Naive thymus-derived CD8-positive, alpha-beta T cell (primary cell): ENCODE measurements at regions not wholly inside any gene's neighbourhood (a gene's known extent, or its start where the extent isn't known, plus 50 kb on each side); places are given as distances from the start of the nearest gene placed in this dataset.

ENCODE experiments used
- ATAC-seq, 2 donors: fragments of 150-1000 bp; cut with Tn5 transposase in 1 of 2; sonication (Bioruptor Pico), chemical (Tn5 transposase) in 1 of 2; 1 replicate in 1 of 2; 2 replicates in 1 of 2; pipeline ENCODE4 v1.10.0; 2021; ENCODE audit warnings: mild to moderate bottlenecking in 2 of 2, moderate library complexity in 2 of 2
- POLR2A ChIA-PET: fragments of 350-600 bp; sonication (Branson Sonifier 250); formaldehyde crosslinking; loops from one replicate; lab custom pipeline; 2021; ENCODE audit warnings: antibody characterized with exemption; lab: Charles Lee
- DNase-seq, 10 donors: peaks; one replicate each; pipeline versions ENCODE4 v3.0.0 to v3.0.0-alpha.2; 2020 to 2022
- H3K27ac Mint-ChIP-seq, 10 donors: one replicate each; pipeline ENCODE4 v1.8.0; 2020 to 2022; ENCODE audit warnings: mild to moderate bottlenecking in 10 of 10, mixed read lengths in 10 of 10, moderate library complexity in 4 of 10, inconsistent platforms in 1 of 10
- H3K27me3 Mint-ChIP-seq, 5 donors: one replicate each; pipeline ENCODE4 v1.8.0; 2021 to 2022; ENCODE audit warnings: mixed read lengths in 5 of 5
- H3K36me3 Mint-ChIP-seq, 3 donors: one replicate each; pipeline ENCODE4 v1.8.0; 2020 to 2022; ENCODE audit warnings: mixed read lengths in 3 of 3, mild to moderate bottlenecking in 2 of 3, inconsistent platforms in 1 of 3
- H3K4me1 Mint-ChIP-seq, 4 donors: one replicate each; pipeline ENCODE4 v1.8.0; 2021 to 2022; ENCODE audit warnings: mixed read lengths in 4 of 4
- H3K4me3 Mint-ChIP-seq, 10 donors: one replicate each; pipeline ENCODE4 v1.8.0; 2020 to 2022; ENCODE audit warnings: mild to moderate bottlenecking in 10 of 10, mixed read lengths in 10 of 10, moderate library complexity in 6 of 10, inconsistent platforms in 1 of 10
- H3K9me3 Mint-ChIP-seq, 9 donors: one replicate each; pipeline ENCODE4 v1.8.0; 2020 to 2022; ENCODE audit warnings: mixed read lengths in 9 of 9, mild to moderate bottlenecking in 3 of 9, inconsistent platforms in 1 of 9, moderate library complexity in 1 of 9

DNA sequence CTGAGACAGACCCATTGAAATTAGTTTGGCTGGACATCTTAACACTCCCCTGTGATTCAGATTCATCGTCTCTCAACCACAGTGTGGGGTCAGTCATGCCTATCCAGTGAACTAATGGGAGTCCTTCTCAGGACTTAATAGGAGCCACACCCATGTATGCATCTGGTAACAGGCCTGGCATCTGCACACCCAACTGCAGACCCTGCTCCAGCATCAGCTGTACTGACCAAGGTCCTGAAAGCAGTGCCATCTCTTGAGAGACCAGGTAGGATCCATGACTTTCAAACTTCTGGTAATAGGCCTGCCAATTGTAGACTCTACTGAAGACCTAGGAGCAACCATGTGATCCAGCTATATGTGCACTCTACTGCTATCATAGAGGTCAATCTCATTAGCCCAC is 363.6 kb upstream of the POU3F2 start:
- no peak for ATAC-seq
- Mint-ChIP-seq H3K9me3 (peaks cover 5 to 31% (median 9%) of the 10 kb centered on the region in 9 donors), H3K27me3 (no peaks in the 10 kb centered on the region), H3K27ac (no peak overlapping the region), H3K4me3 (no peak overlapping the region), H3K36me3 (peaks cover 0 to 11% (median 2%) of the 10 kb centered on the region in 3 donors), H3K4me1 (no peaks in the 10 kb centered on the region)
- no peak for DNase-seq
- POLR2A ChIA-PET: no interaction called here

DNA sequence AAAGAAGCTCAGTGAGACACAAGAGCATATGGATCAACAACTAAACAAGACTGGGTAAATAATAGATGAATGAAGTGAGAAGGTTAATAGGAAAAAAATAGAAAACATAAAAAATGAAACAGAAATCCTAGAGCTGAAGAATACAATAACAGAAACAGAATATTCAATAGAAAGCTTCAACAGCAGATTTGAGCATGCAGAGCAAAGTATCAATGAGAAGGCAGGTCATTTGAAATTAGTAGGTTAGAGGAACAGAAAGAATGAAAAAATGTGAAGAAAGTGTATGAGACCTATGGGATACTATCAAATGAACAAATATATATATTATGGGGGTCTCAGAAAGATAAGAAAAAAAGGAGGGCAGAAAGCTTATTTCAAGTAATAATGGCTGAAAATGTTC is 362.9 kb upstream of the POU3F2 start:
- H3K4me3 Mint-ChIP-seq: no peak overlapping the region
- ATAC-seq: no peak
- H3K27ac Mint-ChIP-seq: no peak overlapping the region
- H3K27me3 Mint-ChIP-seq: no peaks in the 10 kb centered on the region
- no peak for DNase-seq
- peaks cover 0 to 11% (median 2%) of the 10 kb centered on the region in 3 donors for H3K36me3 Mint-ChIP-seq
- POLR2A ChIA-PET: no interaction called here
- no peaks in the 10 kb centered on the region for H3K4me1 Mint-ChIP-seq
- H3K9me3 Mint-ChIP-seq: peaks cover 5 to 31% (median 9%) of the 10 kb centered on the region in 9 donors

DNA sequence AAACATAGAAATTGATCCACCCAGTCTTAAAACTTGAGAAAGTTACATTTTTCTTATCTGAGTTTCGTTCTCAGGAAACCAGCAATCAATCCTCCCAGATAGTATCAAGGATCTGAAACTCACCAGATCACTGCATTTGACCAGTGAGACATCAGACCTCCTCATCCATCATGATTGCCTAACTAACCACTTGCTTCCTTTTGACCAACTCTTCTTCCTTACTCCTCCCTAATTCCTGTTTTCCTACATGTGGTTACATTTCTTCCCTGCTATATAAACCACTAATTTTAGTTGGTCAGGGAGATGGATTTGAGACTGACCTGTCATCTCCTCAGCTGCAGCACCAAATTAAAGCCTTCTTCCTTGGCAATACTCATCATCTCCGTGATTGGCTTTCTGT is 357.1 kb upstream of the POU3F2 start:
- peaks cover 0 to 3% (median 0%) of the 10 kb centered on the region in 5 donors for H3K27me3 Mint-ChIP-seq
- DNase-seq (no peak), ATAC-seq (no peak)
- peaks cover 0 to 10% (median 0%) of the 10 kb centered on the region in 3 donors for H3K36me3 Mint-ChIP-seq
- H3K4me1 Mint-ChIP-seq: no peaks in the 10 kb centered on the region
- no peak overlapping the region for H3K27ac Mint-ChIP-seq
- H3K9me3 Mint-ChIP-seq: peaks cover 2 to 22% (median 7%) of the 10 kb centered on the region in 9 donors
- POLR2A ChIA-PET: no interaction called here
- no peak overlapping the region for H3K4me3 Mint-ChIP-seq

DNA sequence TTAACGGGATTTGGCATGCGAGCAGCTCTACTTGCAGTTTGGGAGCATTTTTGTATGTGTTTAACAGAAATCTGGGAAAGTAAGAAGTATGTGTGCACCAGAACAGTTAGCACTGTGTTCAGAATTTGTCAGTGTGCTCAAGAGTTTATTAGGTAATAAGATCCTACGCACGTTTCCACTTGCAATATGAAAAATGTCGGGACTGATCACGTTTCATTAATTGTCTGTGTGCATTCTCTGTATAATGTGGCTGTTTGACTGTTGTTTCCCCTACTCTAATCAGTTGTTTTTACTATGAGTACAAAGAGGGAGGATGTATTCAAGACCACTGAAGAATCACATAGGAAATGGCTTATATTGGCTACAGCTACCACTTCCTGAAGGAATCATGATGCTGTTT is 349.7 kb upstream of the POU3F2 start:
- POLR2A ChIA-PET: no interaction called here
- Mint-ChIP-seq H3K27me3 (peaks cover 0 to 3% (median 0%) of the 10 kb centered on the region in 5 donors), H3K4me3 (no peak overlapping the region), H3K27ac (no peak overlapping the region), H3K36me3 (peaks cover 0 to 8% (median 0%) of the 10 kb centered on the region in 3 donors), H3K9me3 (peaks cover 0 to 22% (median 6%) of the 10 kb centered on the region in 9 donors), H3K4me1 (no peaks in the 10 kb centered on the region)
- DNase-seq (no peak), ATAC-seq (no peak)

DNA sequence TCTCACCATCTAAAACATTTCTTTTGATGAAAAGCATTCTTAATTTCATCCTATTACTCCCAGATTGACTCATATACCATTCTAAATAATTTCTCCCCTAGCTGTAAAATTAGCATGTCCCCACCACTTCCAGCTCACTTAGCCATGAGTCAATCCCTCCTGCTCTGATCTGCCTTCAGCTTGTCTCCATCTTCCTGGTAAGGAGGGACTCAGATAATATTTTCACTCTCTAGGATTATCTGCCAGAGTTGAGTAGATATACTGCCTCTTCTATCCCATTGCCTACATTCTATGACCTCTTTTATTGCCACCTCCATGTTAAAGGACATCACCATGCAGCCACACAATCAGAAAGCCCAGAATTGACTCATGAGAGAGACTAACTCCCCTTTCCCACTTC is 348.8 kb upstream of the POU3F2 start:
- Mint-ChIP-seq H3K4me1 (no peaks in the 10 kb centered on the region), H3K36me3 (no peaks in the 10 kb centered on the region), H3K27ac (no peak overlapping the region), H3K9me3 (peaks cover 0 to 13% (median 1%) of the 10 kb centered on the region in 9 donors), H3K4me3 (no peak overlapping the region), H3K27me3 (no peaks in the 10 kb centered on the region)
- no peak for ATAC-seq
- DNase-seq: no peak
- POLR2A ChIA-PET: no interaction called here

DNA sequence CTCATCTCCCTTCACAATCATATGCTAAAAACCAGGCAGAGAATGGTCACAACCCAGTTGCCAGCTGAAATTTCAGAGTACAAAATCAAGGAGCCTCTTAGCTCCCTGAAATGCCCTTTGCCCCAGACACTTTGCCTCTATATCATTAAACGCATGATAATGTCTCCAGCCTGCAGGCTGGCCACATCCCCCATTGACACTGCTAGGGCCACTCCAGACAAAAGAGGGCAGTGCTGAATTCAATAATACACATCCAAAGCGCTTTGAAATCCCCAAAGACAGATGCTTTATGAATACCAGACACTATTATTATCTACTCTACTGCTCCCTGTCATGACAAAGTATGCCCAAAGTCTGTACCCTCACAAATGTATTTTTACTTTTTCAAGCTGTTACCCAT is 348.3 kb upstream of the POU3F2 start:
- ATAC-seq (no peak), DNase-seq (no peak)
- peaks cover 0 to 4% (median 0%) of the 10 kb centered on the region in 5 donors for H3K27me3 Mint-ChIP-seq
- H3K27ac Mint-ChIP-seq: no peak overlapping the region
- POLR2A ChIA-PET: no interaction called here
- no peak overlapping the region for H3K4me3 Mint-ChIP-seq
- peaks cover 0 to 11% (median 1%) of the 10 kb centered on the region in 9 donors for H3K9me3 Mint-ChIP-seq
- no peaks in the 10 kb centered on the region for H3K36me3 Mint-ChIP-seq
- no peaks in the 10 kb centered on the region for H3K4me1 Mint-ChIP-seq

DNA sequence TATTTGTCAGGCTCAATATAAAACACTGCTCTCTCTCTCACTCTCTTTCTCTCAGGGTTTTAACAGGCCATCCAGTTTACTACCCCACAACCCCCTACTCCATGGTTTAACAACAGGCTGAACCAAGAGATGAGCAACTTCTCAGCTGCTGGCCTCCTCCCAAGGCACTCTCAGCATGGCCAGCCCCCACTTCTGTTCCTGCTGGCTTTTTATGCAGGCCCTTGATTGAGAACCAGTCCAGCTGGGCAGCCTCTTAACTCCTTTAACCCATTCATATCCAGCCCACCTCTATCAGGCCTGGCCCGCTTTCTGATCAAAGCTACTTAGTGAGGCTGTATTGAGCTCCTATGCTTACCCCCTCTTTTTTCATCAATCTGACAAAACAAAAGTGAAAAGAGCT is 346.8 kb upstream of the POU3F2 start:
- DNase-seq: no peak

DNA sequence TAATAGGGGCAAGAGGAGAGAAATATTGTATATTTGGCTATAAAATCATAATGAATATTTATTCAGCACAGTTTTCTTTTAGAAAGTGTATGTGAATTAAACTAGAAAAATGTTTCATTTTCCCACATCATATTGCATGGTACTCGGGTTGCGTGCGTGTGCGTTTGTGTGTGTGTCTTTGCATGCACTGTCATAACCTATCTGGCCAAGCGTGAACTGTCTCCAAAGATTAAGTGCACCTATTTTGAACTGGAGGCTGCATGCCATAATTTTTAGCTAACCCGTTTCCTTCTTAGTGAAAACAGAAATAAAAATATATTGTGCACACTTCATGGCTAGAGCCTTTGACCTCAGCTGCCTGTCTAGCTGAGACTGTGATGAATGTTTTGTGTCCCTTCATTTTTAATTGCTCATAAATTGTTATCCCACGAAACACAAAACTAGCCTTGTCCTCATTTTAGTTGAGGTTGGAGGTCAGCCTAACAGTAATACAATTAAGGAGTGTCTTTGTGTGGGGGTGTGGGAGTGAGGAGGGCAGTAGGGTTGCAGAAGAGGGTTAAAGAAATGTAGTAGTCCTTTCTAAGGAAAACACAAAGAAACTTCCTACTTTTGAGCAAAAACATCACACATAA is 336.1 kb upstream of the POU3F2 start:
- Mint-ChIP-seq H3K27me3 (no peaks in the 10 kb centered on the region), H3K27ac (no peak overlapping the region), H3K4me3 (no peak overlapping the region), H3K36me3 (no peaks in the 10 kb centered on the region), H3K9me3 (no peaks in the 10 kb centered on the region), H3K4me1 (no peaks in the 10 kb centered on the region)
- POLR2A ChIA-PET: no interaction called here
- no peak for DNase-seq
- ATAC-seq: no peak

More for the DNA sequence above, 346.8 kb upstream of the POU3F2 start:
- POLR2A ChIA-PET: no interaction called here
- Mint-ChIP-seq H3K27ac (no peak overlapping the region), H3K27me3 (peaks cover 0 to 6% (median 0%) of the 10 kb centered on the region in 5 donors), H3K9me3 (peaks cover 0 to 11% (median 1%) of the 10 kb centered on the region in 9 donors), H3K36me3 (no peaks in the 10 kb centered on the region), H3K4me1 (no peaks in the 10 kb centered on the region), H3K4me3 (no peak overlapping the region)
- no peak for ATAC-seq

DNA sequence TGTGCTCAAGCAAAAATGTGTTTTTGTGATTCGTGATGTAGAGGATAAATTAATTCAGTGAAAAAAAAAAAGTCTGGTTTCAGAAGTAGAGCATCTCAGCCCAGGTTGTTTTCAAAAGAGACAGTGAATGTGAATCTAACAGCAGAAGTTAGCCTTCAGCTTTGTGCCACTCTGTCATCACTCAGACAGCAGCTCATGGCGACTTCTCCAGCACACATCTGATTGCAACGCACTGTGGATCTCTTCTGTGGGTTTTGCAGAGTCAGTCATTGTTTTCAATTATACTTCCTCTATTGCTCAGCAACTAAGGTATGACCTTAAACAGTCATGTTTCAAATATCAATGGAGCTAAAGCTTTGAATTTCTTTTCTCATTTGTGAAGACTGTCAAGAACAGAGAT is 335.5 kb upstream of the POU3F2 start:
- Mint-ChIP-seq H3K4me1 (no peaks in the 10 kb centered on the region), H3K9me3 (no peaks in the 10 kb centered on the region), H3K4me3 (no peak overlapping the region), H3K27me3 (no peaks in the 10 kb centered on the region), H3K36me3 (no peaks in the 10 kb centered on the region), H3K27ac (no peak overlapping the region)
- DNase-seq (no peak), ATAC-seq (no peak)
- POLR2A ChIA-PET: no interaction called here

DNA sequence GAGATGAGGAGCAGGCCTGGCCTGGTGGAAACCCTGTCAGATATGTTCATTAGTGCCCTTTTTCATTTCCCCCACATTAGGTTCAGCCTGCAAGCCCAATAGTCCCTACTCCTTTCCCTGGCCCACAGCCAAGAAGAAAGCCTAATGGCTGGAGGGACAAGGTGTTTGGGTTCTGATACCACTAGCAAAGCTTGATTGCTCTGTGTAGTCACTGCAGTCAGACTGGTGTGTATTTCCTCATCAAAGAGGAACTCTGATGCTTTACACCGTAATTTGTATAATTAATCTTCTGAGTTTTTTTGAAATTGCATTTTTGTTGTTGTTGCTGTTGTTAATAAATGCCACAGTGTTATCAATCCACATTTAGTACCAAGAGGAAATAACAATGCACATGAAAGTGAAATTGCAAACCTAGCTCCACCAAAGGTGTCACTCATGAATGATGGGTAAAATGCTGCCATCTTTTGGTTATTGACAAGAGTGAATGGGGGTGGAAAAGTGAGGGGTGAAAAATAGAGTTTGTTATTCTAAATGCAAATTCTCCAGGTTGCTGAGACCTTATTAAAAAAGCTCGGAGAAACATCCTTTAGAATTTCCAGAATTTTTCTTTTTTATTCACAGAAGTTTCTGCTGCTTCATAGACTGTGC is 320.2 kb upstream of the POU3F2 start:
- POLR2A ChIA-PET: no interaction called here
- Mint-ChIP-seq H3K27me3 (peaks cover 0 to 8% (median 0%) of the 10 kb centered on the region in 5 donors), H3K36me3 (no peaks in the 10 kb centered on the region), H3K27ac (no peak overlapping the region), H3K9me3 (peaks cover 0 to 9% (median 0%) of the 10 kb centered on the region in 9 donors), H3K4me1 (no peaks in the 10 kb centered on the region), H3K4me3 (no peak overlapping the region)
- no peak for ATAC-seq
- DNase-seq: no peak

DNA sequence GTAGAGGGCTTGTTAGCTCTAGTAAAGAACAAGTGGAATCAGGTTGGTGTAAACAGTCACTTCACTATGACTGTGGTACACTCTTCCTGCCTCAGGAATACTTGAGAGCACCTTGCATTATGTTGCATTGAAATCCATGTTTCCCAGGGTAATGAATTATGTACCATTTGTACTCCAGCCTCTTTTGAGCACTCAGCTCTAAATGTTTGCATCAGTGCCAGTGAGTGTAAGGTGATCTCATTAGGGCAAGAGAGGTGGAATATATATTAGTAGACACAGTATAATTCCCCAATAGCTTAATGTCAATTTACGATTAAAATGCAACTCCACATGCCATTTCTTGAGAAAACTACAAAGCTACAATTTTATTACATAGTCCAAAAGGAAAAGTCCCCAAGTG is 319.6 kb upstream of the POU3F2 start:
- no peak overlapping the region for H3K27ac Mint-ChIP-seq
- DNase-seq (no peak), ATAC-seq (no peak)
- H3K4me1 Mint-ChIP-seq: no peaks in the 10 kb centered on the region
- no peaks in the 10 kb centered on the region for H3K36me3 Mint-ChIP-seq
- peaks cover 0 to 8% (median 0%) of the 10 kb centered on the region in 5 donors for H3K27me3 Mint-ChIP-seq
- H3K9me3 Mint-ChIP-seq: peaks cover 0 to 9% (median 0%) of the 10 kb centered on the region in 9 donors
- no peak overlapping the region for H3K4me3 Mint-ChIP-seq
- POLR2A ChIA-PET: no interaction called here

DNA sequence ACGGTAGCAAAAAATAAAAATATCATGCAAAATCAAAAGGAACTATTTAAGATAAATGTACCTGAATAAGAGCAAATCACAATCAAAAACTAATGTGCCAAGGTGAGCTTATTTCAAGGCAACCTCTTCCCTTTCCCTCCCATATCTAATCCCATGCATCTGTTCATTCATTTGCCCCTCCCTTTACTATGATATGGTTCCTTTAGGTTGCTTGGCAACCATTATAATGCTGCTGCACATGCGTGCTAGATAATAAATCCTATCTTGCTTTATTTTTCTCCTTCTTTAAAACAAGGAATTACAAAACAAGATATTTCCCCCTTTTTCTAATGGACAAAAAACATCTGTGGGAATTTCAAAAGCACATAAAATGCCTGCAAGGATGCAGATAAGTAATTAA is 318.2 kb upstream of the POU3F2 start:
- H3K27ac Mint-ChIP-seq: no peak overlapping the region
- no peak for DNase-seq
- H3K4me1 Mint-ChIP-seq: no peaks in the 10 kb centered on the region
- no peak for ATAC-seq
- peaks cover 0 to 9% (median 0%) of the 10 kb centered on the region in 9 donors for H3K9me3 Mint-ChIP-seq
- POLR2A ChIA-PET: no interaction called here
- H3K4me3 Mint-ChIP-seq: no peak overlapping the region
- no peaks in the 10 kb centered on the region for H3K36me3 Mint-ChIP-seq
- H3K27me3 Mint-ChIP-seq: peaks cover 0 to 3% (median 0%) of the 10 kb centered on the region in 5 donors

DNA sequence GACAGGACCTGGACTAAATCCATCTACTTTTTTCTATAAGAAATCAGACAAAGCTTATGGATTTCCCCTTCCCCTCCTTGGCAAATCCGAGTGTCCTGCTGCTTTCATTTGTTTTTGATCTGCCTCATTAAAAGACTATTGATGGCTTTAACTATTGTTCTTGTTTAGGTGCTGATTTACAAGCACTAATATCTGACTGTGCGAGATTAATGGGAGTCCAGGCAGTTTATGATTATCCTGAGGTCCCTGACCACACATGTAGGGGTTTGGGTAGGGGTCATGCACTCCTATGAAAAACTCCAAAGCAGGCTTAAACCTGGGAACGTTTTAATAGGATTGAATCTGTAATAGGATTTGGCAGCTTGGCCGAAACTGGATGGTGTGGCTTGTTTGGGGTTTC is 317.5 kb upstream of the POU3F2 start:
- Mint-ChIP-seq H3K27ac (no peak overlapping the region), H3K27me3 (peaks cover 0 to 4% (median 0%) of the 10 kb centered on the region in 5 donors), H3K36me3 (no peaks in the 10 kb centered on the region), H3K9me3 (peaks cover 0 to 9% (median under 1%) of the 10 kb centered on the region in 9 donors), H3K4me1 (no peaks in the 10 kb centered on the region), H3K4me3 (no peak overlapping the region)
- DNase-seq (no peak), ATAC-seq (no peak)
- POLR2A ChIA-PET: no interaction called here
